Stimulated activated memory B cell treated with anti-CD40 and anti-IgM and Interleukin-4, amounts not matched to agents 10 μg/mL and 1 μg/mL and 100 μg/mL, for 72 hours (primary cell): ENCODE measurements at regions not wholly inside any gene's neighbourhood (a gene's known extent, or its start where the extent isn't known, plus 50 kb on each side); places are given as distances from the start of the nearest gene placed in this dataset.
A peak's percentile ranks its signal among the peaks of the same experiment; 100 is the strongest.

Experiments
- ATAC-seq: fragments of 150-1000 bp; cut with Tn5 transposase; 2 replicates; pipeline ENCODE4 v1.10.0; 2021
- H3K27ac Mint-ChIP-seq: one replicate; pipeline ENCODE4 v1.8.0; 2022; ENCODE audit warnings: mild to moderate bottlenecking, mixed read lengths
- H3K27me3 Mint-ChIP-seq: one replicate; pipeline ENCODE4 v1.8.0; 2022; ENCODE audit warnings: mixed read lengths
- H3K36me3 Mint-ChIP-seq: one replicate; pipeline ENCODE4 v1.8.0; 2022; ENCODE audit warnings: mixed read lengths
- H3K4me1 Mint-ChIP-seq: one replicate; pipeline ENCODE4 v1.8.0; 2022; ENCODE audit warnings: mixed read lengths
- H3K4me3 Mint-ChIP-seq: one replicate; pipeline ENCODE4 v1.8.0; 2022; ENCODE audit warnings: mild to moderate bottlenecking, moderate library complexity, mixed read lengths
- H3K9me3 Mint-ChIP-seq: one replicate; pipeline ENCODE4 v1.8.0; 2022; ENCODE audit warnings: mixed read lengths

GRCh38 chr16:58836427-58836826 lies 102.3 kb upstream of the GOT2 start:
- Mint-ChIP-seq H3K4me1 (no peaks in the 10 kb centered on the region), H3K9me3 (no peaks in the 10 kb centered on the region), H3K27me3 (peaks cover 15% of the 10 kb centered on the region), H3K4me3 (no peak overlapping the region), H3K27ac (no peak overlapping the region), H3K36me3 (no peaks in the 10 kb centered on the region)
- ATAC-seq, result no peak

- Mint-ChIP-seq H3K4me3 (no peak overlapping the region), H3K9me3 (no peaks in the 10 kb centered on the region), H3K36me3 (no peaks in the 10 kb centered on the region), H3K27ac (no peak overlapping the region), H3K4me1 (no peaks in the 10 kb centered on the region), H3K27me3 (peaks cover 15% of the 10 kb centered on the region)
- ATAC-seq, result no peak
These were observed 98.3 kb upstream of the GOT2 start for GRCh38 chr16:58832386-58832895.

GRCh38 chr16:58831386-58831785 lies 97.3 kb upstream of the GOT2 start:
- Mint-ChIP-seq H3K9me3 (no peaks in the 10 kb centered on the region), H3K4me1 (no peaks in the 10 kb centered on the region), H3K36me3 (no peaks in the 10 kb centered on the region), H3K27me3 (peaks cover 15% of the 10 kb centered on the region), H3K4me3 (no peak overlapping the region), H3K27ac (no peak overlapping the region)
- ATAC-seq, result no peak

GRCh38 chr16:58828901-58829545 lies 94.9 kb upstream of the GOT2 start:
- H3K9me3 Mint-ChIP-seq, result no peaks in the 10 kb centered on the region
- no peak overlapping the region for H3K27ac Mint-ChIP-seq
- no peak for ATAC-seq
- no peaks in the 10 kb centered on the region for H3K36me3 Mint-ChIP-seq
- peaks cover 3% of the 10 kb centered on the region for H3K27me3 Mint-ChIP-seq
- H3K4me3 Mint-ChIP-seq, result no peak overlapping the region
- no peaks in the 10 kb centered on the region for H3K4me1 Mint-ChIP-seq

GRCh38 chr16:58824201-58824600 lies 90.1 kb upstream of the GOT2 start:
- no peaks in the 10 kb centered on the region for H3K36me3 Mint-ChIP-seq
- H3K27me3 Mint-ChIP-seq, result peaks cover 4% of the 10 kb centered on the region
- no peak overlapping the region for H3K4me3 Mint-ChIP-seq
- ATAC-seq, result no peak
- no peak overlapping the region for H3K27ac Mint-ChIP-seq
- no peaks in the 10 kb centered on the region for H3K4me1 Mint-ChIP-seq
- peaks cover 3% of the 10 kb centered on the region for H3K9me3 Mint-ChIP-seq

GRCh38 chr16:58821886-58822285 lies 87.8 kb upstream of the GOT2 start:
- no peak for ATAC-seq
- no peaks in the 10 kb centered on the region for H3K4me1 Mint-ChIP-seq
- H3K27ac Mint-ChIP-seq, result no peak overlapping the region
- no peak overlapping the region for H3K4me3 Mint-ChIP-seq
- no peaks in the 10 kb centered on the region for H3K36me3 Mint-ChIP-seq
- peaks cover 11% of the 10 kb centered on the region for H3K27me3 Mint-ChIP-seq
- peaks cover 3% of the 10 kb centered on the region for H3K9me3 Mint-ChIP-seq

GRCh38 chr16:58820411-58820810 lies 86.3 kb upstream of the GOT2 start:
- Mint-ChIP-seq H3K4me1 (no peaks in the 10 kb centered on the region), H3K36me3 (no peaks in the 10 kb centered on the region), H3K27me3 (peaks cover 12% of the 10 kb centered on the region), H3K4me3 (no peak overlapping the region), H3K27ac (no peak overlapping the region), H3K9me3 (peaks cover 3% of the 10 kb centered on the region)
- no peak for ATAC-seq

- peaks cover 19% of the 10 kb centered on the region for H3K27me3 Mint-ChIP-seq
- H3K4me3 Mint-ChIP-seq, result no peak overlapping the region
These were observed 81.2 kb upstream of the GOT2 start for GRCh38 chr16:58815181-58815888.

GRCh38 chr16:58814348-58814801 lies 80.3 kb upstream of the GOT2 start:
- Mint-ChIP-seq H3K27ac (no peak overlapping the region), H3K9me3 (no peaks in the 10 kb centered on the region), H3K4me3 (peak overlapping the region; percentile 38), H3K36me3 (no peaks in the 10 kb centered on the region), H3K27me3 (peaks cover 16% of the 10 kb centered on the region), H3K4me1 (no peaks in the 10 kb centered on the region)
- no peak for ATAC-seq

More at GRCh38 chr16:58815181-58815888, 81.2 kb upstream of the GOT2 start:
- Mint-ChIP-seq H3K4me1 (no peaks in the 10 kb centered on the region), H3K9me3 (no peaks in the 10 kb centered on the region), H3K27ac (no peak overlapping the region), H3K36me3 (no peaks in the 10 kb centered on the region)
- ATAC-seq, result no peak

GRCh38 chr16:58809213-58809612 lies 75.1 kb upstream of the GOT2 start:
- Mint-ChIP-seq H3K4me1 (no peaks in the 10 kb centered on the region), H3K36me3 (no peaks in the 10 kb centered on the region), H3K9me3 (peaks cover 3% of the 10 kb centered on the region), H3K27ac (no peak overlapping the region), H3K4me3 (no peak overlapping the region), H3K27me3 (no peaks in the 10 kb centered on the region)
- no peak for ATAC-seq

- Mint-ChIP-seq H3K27ac (no peak overlapping the region), H3K4me1 (no peaks in the 10 kb centered on the region), H3K4me3 (no peak overlapping the region)
These were observed 73.2 kb upstream of the GOT2 start for GRCh38 chr16:58807276-58807675.

GRCh38 chr16:58801838-58802237 lies 67.7 kb upstream of the GOT2 start:
- H3K4me1 Mint-ChIP-seq, result no peaks in the 10 kb centered on the region
- no peak overlapping the region for H3K4me3 Mint-ChIP-seq
- ATAC-seq, result no peak

More at GRCh38 chr16:58807276-58807675, 73.2 kb upstream of the GOT2 start:
- no peak for ATAC-seq
- Mint-ChIP-seq H3K36me3 (no peaks in the 10 kb centered on the region), H3K9me3 (peaks cover 12% of the 10 kb centered on the region), H3K27me3 (no peaks in the 10 kb centered on the region)

GRCh38 chr16:58797137-58797801 lies 63.2 kb upstream of the GOT2 start:
- peaks cover 7% of the 10 kb centered on the region for H3K9me3 Mint-ChIP-seq
- H3K36me3 Mint-ChIP-seq, result peaks cover 5% of the 10 kb centered on the region
- no peak for ATAC-seq
- no peak overlapping the region for H3K27ac Mint-ChIP-seq
- no peak overlapping the region for H3K4me3 Mint-ChIP-seq
- peaks cover 10% of the 10 kb centered on the region for H3K27me3 Mint-ChIP-seq
- no peaks in the 10 kb centered on the region for H3K4me1 Mint-ChIP-seq

More at GRCh38 chr16:58801838-58802237, 67.7 kb upstream of the GOT2 start:
- Mint-ChIP-seq H3K9me3 (peaks cover 19% of the 10 kb centered on the region), H3K36me3 (peaks cover 5% of the 10 kb centered on the region), H3K27me3 (peaks cover 10% of the 10 kb centered on the region), H3K27ac (no peak overlapping the region)

- H3K4me3 Mint-ChIP-seq, result no peak overlapping the region
- ATAC-seq, result no peak
These were observed 59.2 kb upstream of the GOT2 start for GRCh38 chr16:58793366-58793765.

GRCh38 chr16:58792188-58792587 lies 58.1 kb upstream of the GOT2 start:
- Mint-ChIP-seq H3K4me1 (no peaks in the 10 kb centered on the region), H3K4me3 (no peak overlapping the region), H3K36me3 (no peaks in the 10 kb centered on the region), H3K27me3 (no peaks in the 10 kb centered on the region), H3K27ac (no peak overlapping the region), H3K9me3 (no peaks in the 10 kb centered on the region)
- ATAC-seq, result no peak

More at GRCh38 chr16:58793366-58793765, 59.2 kb upstream of the GOT2 start:
- no peak overlapping the region for H3K27ac Mint-ChIP-seq
- H3K27me3 Mint-ChIP-seq, result no peaks in the 10 kb centered on the region
- H3K4me1 Mint-ChIP-seq, result no peaks in the 10 kb centered on the region
- no peaks in the 10 kb centered on the region for H3K36me3 Mint-ChIP-seq
- H3K9me3 Mint-ChIP-seq, result no peaks in the 10 kb centered on the region
